HFFc6 (cell line): ENCODE measurements at regions not wholly inside any gene's neighbourhood (a gene's known extent, or its start where the extent isn't known, plus 50 kb on each side); places are given as distances from the start of the nearest gene placed in this dataset.

ENCODE experiments used
- DNase-seq: peaks from one replicate; pipeline ENCODE4 v3.0.0-alpha.2; 2018
- H3K27ac Mint-ChIP-seq: 2 replicates; pipeline ENCODE4 v1.8.0; 2020; ENCODE audit warnings: mild to moderate bottlenecking, mixed read lengths
- H3K27me3 Mint-ChIP-seq: 2 replicates; pipeline ENCODE4 v1.8.0; 2021; ENCODE audit warnings: mild to moderate bottlenecking, moderate library complexity, mixed read lengths; ENCODE audit not compliant: insufficient read depth
- H3K36me3 Mint-ChIP-seq: 2 replicates; pipeline ENCODE4 v1.8.0; 2021; ENCODE audit warnings: low read depth, mixed read lengths
- H3K4me1 Mint-ChIP-seq: 2 replicates; pipeline ENCODE4 v1.8.0; 2020; ENCODE audit warnings: low read depth, mixed read lengths
- H3K4me3 Mint-ChIP-seq: 2 replicates; pipeline ENCODE4 v1.8.0; 2020; ENCODE audit warnings: mild to moderate bottlenecking, moderate library complexity, mixed read lengths
- H3K9me3 Mint-ChIP-seq: 2 replicates; pipeline ENCODE4 v1.8.0; 2020; ENCODE audit warnings: mild to moderate bottlenecking, mixed read lengths
- TF ChIP-seq, protein P1 (sequence below): fragments of 200-600 bp; sonication (generic); IDR thresholded peaks from 2 replicates; pipeline ENCODE4 v1.5.0; 2021; ENCODE audit warnings: antibody characterized with exemption, mild to moderate bottlenecking

GRCh38 chr11:70849031-70849430 is 403.3 kb downstream of the SHANK2 start:
- DNase-seq: no peak
- Mint-ChIP-seq H3K27me3 (peaks cover 6% of the 10 kb centered on the region), H3K36me3 (0 out of 2 replicates have a peak, but pooled peaks cover 5% of the 10 kb centered on the region), H3K9me3 (peaks cover 59% of the 10 kb centered on the region), H3K4me1 (no peaks in the 10 kb centered on the region), H3K4me3 (no peak overlapping the region), H3K27ac (no peak overlapping the region)
- TF ChIP-seq, protein P1, sequence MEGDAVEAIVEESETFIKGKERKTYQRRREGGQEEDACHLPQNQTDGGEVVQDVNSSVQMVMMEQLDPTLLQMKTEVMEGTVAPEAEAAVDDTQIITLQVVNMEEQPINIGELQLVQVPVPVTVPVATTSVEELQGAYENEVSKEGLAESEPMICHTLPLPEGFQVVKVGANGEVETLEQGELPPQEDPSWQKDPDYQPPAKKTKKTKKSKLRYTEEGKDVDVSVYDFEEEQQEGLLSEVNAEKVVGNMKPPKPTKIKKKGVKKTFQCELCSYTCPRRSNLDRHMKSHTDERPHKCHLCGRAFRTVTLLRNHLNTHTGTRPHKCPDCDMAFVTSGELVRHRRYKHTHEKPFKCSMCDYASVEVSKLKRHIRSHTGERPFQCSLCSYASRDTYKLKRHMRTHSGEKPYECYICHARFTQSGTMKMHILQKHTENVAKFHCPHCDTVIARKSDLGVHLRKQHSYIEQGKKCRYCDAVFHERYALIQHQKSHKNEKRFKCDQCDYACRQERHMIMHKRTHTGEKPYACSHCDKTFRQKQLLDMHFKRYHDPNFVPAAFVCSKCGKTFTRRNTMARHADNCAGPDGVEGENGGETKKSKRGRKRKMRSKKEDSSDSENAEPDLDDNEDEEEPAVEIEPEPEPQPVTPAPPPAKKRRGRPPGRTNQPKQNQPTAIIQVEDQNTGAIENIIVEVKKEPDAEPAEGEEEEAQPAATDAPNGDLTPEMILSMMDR: no peak

- no peak overlapping the region for H3K4me3 Mint-ChIP-seq
- peaks cover 67% of the 10 kb centered on the region for H3K9me3 Mint-ChIP-seq
- DNase-seq: no peak
- H3K4me1 Mint-ChIP-seq: no peaks in the 10 kb centered on the region
- TF ChIP-seq, protein P1: no peak
- H3K27ac Mint-ChIP-seq: no peak overlapping the region
- peaks cover 15% of the 10 kb centered on the region; the same call in 1 of the 2 replicates for H3K36me3 Mint-ChIP-seq
- peaks cover 4% of the 10 kb centered on the region; the same call in 1 of the 2 replicates for H3K27me3 Mint-ChIP-seq
These were observed 401.1 kb downstream of the SHANK2 start for GRCh38 chr11:70851308-70851707.

- H3K9me3 Mint-ChIP-seq: peaks cover 69% of the 10 kb centered on the region
- H3K4me1 Mint-ChIP-seq: no peaks in the 10 kb centered on the region
- peaks cover 15% of the 10 kb centered on the region; the same call in 1 of the 2 replicates for H3K36me3 Mint-ChIP-seq
- H3K4me3 Mint-ChIP-seq: no peak overlapping the region
- DNase-seq: no peak
- TF ChIP-seq, protein P1: no peak
- peaks cover 4% of the 10 kb centered on the region; the same call in 1 of the 2 replicates for H3K27me3 Mint-ChIP-seq
- H3K27ac Mint-ChIP-seq: no peak overlapping the region
These were observed 400.5 kb downstream of the SHANK2 start for GRCh38 chr11:70851907-70852306.

GRCh38 chr11:70853068-70853769 is 399.2 kb downstream of the SHANK2 start:
- no peak overlapping the region for H3K27ac Mint-ChIP-seq
- H3K27me3 Mint-ChIP-seq: peaks cover 4% of the 10 kb centered on the region; the same call in 1 of the 2 replicates
- H3K36me3 Mint-ChIP-seq: peaks cover 15% of the 10 kb centered on the region; the same call in 1 of the 2 replicates
- DNase-seq: no peak
- TF ChIP-seq, protein P1: no peak
- H3K9me3 Mint-ChIP-seq: peaks cover 71% of the 10 kb centered on the region
- no peak overlapping the region for H3K4me3 Mint-ChIP-seq
- no peaks in the 10 kb centered on the region for H3K4me1 Mint-ChIP-seq

- Mint-ChIP-seq H3K4me1 (no peaks in the 10 kb centered on the region), H3K27ac (no peak overlapping the region)
- DNase-seq: no peak
These were observed 398.6 kb downstream of the SHANK2 start for GRCh38 chr11:70853770-70854108.

More at GRCh38 chr11:70853770-70854108, 398.6 kb downstream of the SHANK2 start:
- peaks cover 4% of the 10 kb centered on the region; the same call in 1 of the 2 replicates for H3K27me3 Mint-ChIP-seq
- H3K9me3 Mint-ChIP-seq: peaks cover 68% of the 10 kb centered on the region
- no peak overlapping the region for H3K4me3 Mint-ChIP-seq
- H3K36me3 Mint-ChIP-seq: peaks cover 15% of the 10 kb centered on the region; the same call in 1 of the 2 replicates
- TF ChIP-seq, protein P1: no peak
